ENCODE measurements at regions not wholly inside any gene's neighbourhood (a gene's known extent, or its start where the extent isn't known, plus 50 kb on each side); places are given as distances from the start of the nearest gene placed in this dataset.
"Not testable (repeated sequence)": the region's sequence is repeated elsewhere in the genome, so short reads cannot be mapped to it uniquely, and the experiment has no call there.

GRCh38 chr16:29340779-29341438, 65.6 kb downstream of the NPIPB11 start:
- not testable (repeated sequence) for TF ChIP-seq CTCF, POLR2A, EP300 (IDR thresholded peaks at IDR 0.05)

All from sigmoid colon (tissue), 4 donors.